ENCODE measurements at regions not wholly inside any gene's neighbourhood (a gene's known extent, or its start where the extent isn't known, plus 50 kb on each side); places are given as distances from the start of the nearest gene placed in this dataset.

- POLR2A ChIA-PET = no interaction called here
- DNase-seq (ENCODE audit: extremely low spot score) = no peak
- CTCF ChIA-PET = no interaction called here
- TF ChIP-seq ELF4 (IDR thresholded peaks at IDR 0.05) = no peak
- no peak for TF ChIP-seq HDGF (IDR thresholded peaks at IDR 0.05; ENCODE audit: borderline replicate concordance)
- TF ChIP-seq L3MBTL2 (conservative IDR thresholded peaks at IDR 0.05) = no peak
- no peak for TF ChIP-seq SUZ12 (IDR thresholded peaks at IDR 0.05)
- no peak for TF ChIP-seq CTBP1 (IDR thresholded peaks at IDR 0.05; ENCODE audit: borderline replicate concordance)
- no peak for TF ChIP-seq TARDBP (IDR thresholded peaks at IDR 0.05)
- TF ChIP-seq FOXM1 (IDR thresholded peaks at IDR 0.05; ENCODE audit: borderline replicate concordance) = no peak
- no peak for TF ChIP-seq NFRKB (IDR thresholded peaks at IDR 0.05)
- TF ChIP-seq BHLHE40 (IDR thresholded peaks at IDR 0.05; ENCODE audit: borderline replicate concordance) = no peak
- no peak for TF ChIP-seq SP1 (IDR thresholded peaks at IDR 0.05)
- TF ChIP-seq FOXK2 (IDR thresholded peaks at IDR 0.05) = no peak
- TF ChIP-seq PKNOX1 (IDR thresholded peaks at IDR 0.05) = no peak
Observed at GRCh38 chr1:99465176-99465900, 180.6 kb upstream of the PALMD start.

- DNase-seq (ENCODE audit: extremely low spot score) = no peak
- ChIA-PET CTCF (no interaction called here), POLR2A (no interaction called here)
- no peak for TF ChIP-seq ARNT (IDR thresholded peaks at IDR 0.05)
- TF ChIP-seq FOXA1 (IDR thresholded peaks at IDR 0.05) = no peak
- no peak for TF ChIP-seq TARDBP (IDR thresholded peaks at IDR 0.05)
- TF ChIP-seq SUZ12 (IDR thresholded peaks at IDR 0.05) = no peak
- no peak for TF ChIP-seq ZNF384 (IDR thresholded peaks at IDR 0.05)
Observed at GRCh38 chr1:99467645-99468044, 178.3 kb upstream of the PALMD start.

GRCh38 chr1:99469550-99469971, 176.4 kb upstream of the PALMD start:
- DNase-seq (ENCODE audit: extremely low spot score) = no peak
- TF ChIP-seq TARDBP (IDR thresholded peaks at IDR 0.05) (no peak), L3MBTL2 (conservative IDR thresholded peaks at IDR 0.05) (no peak), ZNF384 (IDR thresholded peaks at IDR 0.05) (no peak), HDGF (IDR thresholded peaks at IDR 0.05; ENCODE audit: borderline replicate concordance) (no peak), BHLHE40 (IDR thresholded peaks at IDR 0.05; ENCODE audit: borderline replicate concordance) (no peak), FOXM1 (IDR thresholded peaks at IDR 0.05; ENCODE audit: borderline replicate concordance) (no peak), FOXA1 (IDR thresholded peaks at IDR 0.05) (no peak), SUZ12 (IDR thresholded peaks at IDR 0.05) (no peak), NFRKB (IDR thresholded peaks at IDR 0.05) (no peak), CTBP1 (IDR thresholded peaks at IDR 0.05; ENCODE audit: borderline replicate concordance) (no peak), ARNT (IDR thresholded peaks at IDR 0.05) (no peak), FOXK2 (IDR thresholded peaks at IDR 0.05) (no peak), SP1 (IDR thresholded peaks at IDR 0.05) (no peak), PKNOX1 (IDR thresholded peaks at IDR 0.05) (no peak), ELF4 (IDR thresholded peaks at IDR 0.05) (no peak), LEF1 (IDR thresholded peaks at IDR 0.05; ENCODE audit: borderline replicate concordance) (no peak)
- POLR2A ChIA-PET = no interaction called here
- CTCF ChIA-PET = interaction anchor here (1.6 kb wide), 1 partner anchor 13 kb away, joined by 3 read pairs; no protein-coding TSS in a partner anchor

- DNase-seq (ENCODE audit: extremely low spot score) = no peak
- TF ChIP-seq NFRKB (IDR thresholded peaks at IDR 0.05) (no peak), PKNOX1 (IDR thresholded peaks at IDR 0.05) (no peak), FOXA1 (IDR thresholded peaks at IDR 0.05) (no peak), FOXM1 (IDR thresholded peaks at IDR 0.05; ENCODE audit: borderline replicate concordance) (no peak), HDGF (IDR thresholded peaks at IDR 0.05; ENCODE audit: borderline replicate concordance) (no peak), ARNT (IDR thresholded peaks at IDR 0.05) (no peak), L3MBTL2 (conservative IDR thresholded peaks at IDR 0.05) (no peak), BHLHE40 (IDR thresholded peaks at IDR 0.05; ENCODE audit: borderline replicate concordance) (no peak), SUZ12 (IDR thresholded peaks at IDR 0.05) (no peak), ZNF384 (IDR thresholded peaks at IDR 0.05) (no peak), CTBP1 (IDR thresholded peaks at IDR 0.05; ENCODE audit: borderline replicate concordance) (no peak), SP1 (IDR thresholded peaks at IDR 0.05) (no peak), ELF4 (IDR thresholded peaks at IDR 0.05) (no peak), LEF1 (IDR thresholded peaks at IDR 0.05; ENCODE audit: borderline replicate concordance) (no peak)
- CTCF ChIA-PET = no interaction called here
- POLR2A ChIA-PET = no interaction called here
Observed at GRCh38 chr1:99472893-99473292, 173.0 kb upstream of the PALMD start.

GRCh38 chr1:99474350-99474893, 171.5 kb upstream of the PALMD start:
- ChIA-PET POLR2A (no interaction called here), CTCF (no interaction called here)
- TF ChIP-seq ELF4 (IDR thresholded peaks at IDR 0.05) = no peak
- no peak for TF ChIP-seq L3MBTL2 (conservative IDR thresholded peaks at IDR 0.05)
- no peak for TF ChIP-seq TARDBP (IDR thresholded peaks at IDR 0.05)
- TF ChIP-seq LEF1 (IDR thresholded peaks at IDR 0.05; ENCODE audit: borderline replicate concordance) = no peak
- TF ChIP-seq ZNF384 (IDR thresholded peaks at IDR 0.05) = no peak
- TF ChIP-seq NFRKB (IDR thresholded peaks at IDR 0.05) = no peak
- TF ChIP-seq ARNT (IDR thresholded peaks at IDR 0.05) = no peak
- no peak for TF ChIP-seq FOXK2 (IDR thresholded peaks at IDR 0.05)
- TF ChIP-seq SUZ12 (IDR thresholded peaks at IDR 0.05) = no peak
- TF ChIP-seq FOXM1 (IDR thresholded peaks at IDR 0.05; ENCODE audit: borderline replicate concordance) = no peak
- TF ChIP-seq BHLHE40 (IDR thresholded peaks at IDR 0.05; ENCODE audit: borderline replicate concordance) = no peak
- no peak for TF ChIP-seq CTBP1 (IDR thresholded peaks at IDR 0.05; ENCODE audit: borderline replicate concordance)
- no peak for TF ChIP-seq FOXA1 (IDR thresholded peaks at IDR 0.05)
- TF ChIP-seq HDGF (IDR thresholded peaks at IDR 0.05; ENCODE audit: borderline replicate concordance) = no peak
- no peak for TF ChIP-seq SP1 (IDR thresholded peaks at IDR 0.05)
- TF ChIP-seq PKNOX1 (IDR thresholded peaks at IDR 0.05) = no peak

More at GRCh38 chr1:99474350-99474893, 171.5 kb upstream of the PALMD start:
- DNase-seq (ENCODE audit: extremely low spot score) = no peak
